NB4 (cell line): ENCODE measurements at regions not wholly inside any gene's neighbourhood (a gene's known extent, or its start where the extent isn't known, plus 50 kb on each side); places are given as distances from the start of the nearest gene placed in this dataset.
A peak's percentile ranks its signal among the peaks of the same experiment; 100 is the strongest.

Experiments used
- POLR2A ChIP-seq: IDR thresholded peaks from 2 replicates; pipeline ENCODE4 v1.6.1; 2011; ENCODE audit warnings: mild to moderate bottlenecking; ENCODE audit not compliant: insufficient read length; ENCODE audit errors: extremely low read depth
- TF ChIP-seq, protein P1 (sequence below): IDR thresholded peaks from one replicate; pipeline ENCODE4 v1.5.1; 2012; ENCODE audit warnings: low read depth, low read length

DNA sequence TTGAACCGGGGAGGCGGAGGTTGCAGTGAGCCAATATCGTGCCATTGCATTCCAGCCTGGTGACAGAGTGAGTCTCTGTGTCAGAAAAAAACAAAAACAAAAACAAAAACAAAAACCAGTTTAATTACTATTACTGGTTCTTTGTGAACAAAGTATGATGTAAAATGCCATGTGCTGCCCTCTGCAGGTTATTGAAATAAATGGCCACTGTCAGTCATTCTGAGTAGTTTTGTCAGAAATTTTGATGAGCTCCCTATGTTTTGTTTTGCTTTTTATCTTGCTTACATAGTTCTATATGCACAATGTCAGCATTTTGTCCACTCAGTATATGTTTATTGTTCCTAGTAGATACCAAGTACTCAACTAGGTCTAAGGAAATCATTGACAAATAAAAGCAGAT lies 423.6 kb upstream of the CHST9 start:
- TF ChIP-seq, protein P1, sequence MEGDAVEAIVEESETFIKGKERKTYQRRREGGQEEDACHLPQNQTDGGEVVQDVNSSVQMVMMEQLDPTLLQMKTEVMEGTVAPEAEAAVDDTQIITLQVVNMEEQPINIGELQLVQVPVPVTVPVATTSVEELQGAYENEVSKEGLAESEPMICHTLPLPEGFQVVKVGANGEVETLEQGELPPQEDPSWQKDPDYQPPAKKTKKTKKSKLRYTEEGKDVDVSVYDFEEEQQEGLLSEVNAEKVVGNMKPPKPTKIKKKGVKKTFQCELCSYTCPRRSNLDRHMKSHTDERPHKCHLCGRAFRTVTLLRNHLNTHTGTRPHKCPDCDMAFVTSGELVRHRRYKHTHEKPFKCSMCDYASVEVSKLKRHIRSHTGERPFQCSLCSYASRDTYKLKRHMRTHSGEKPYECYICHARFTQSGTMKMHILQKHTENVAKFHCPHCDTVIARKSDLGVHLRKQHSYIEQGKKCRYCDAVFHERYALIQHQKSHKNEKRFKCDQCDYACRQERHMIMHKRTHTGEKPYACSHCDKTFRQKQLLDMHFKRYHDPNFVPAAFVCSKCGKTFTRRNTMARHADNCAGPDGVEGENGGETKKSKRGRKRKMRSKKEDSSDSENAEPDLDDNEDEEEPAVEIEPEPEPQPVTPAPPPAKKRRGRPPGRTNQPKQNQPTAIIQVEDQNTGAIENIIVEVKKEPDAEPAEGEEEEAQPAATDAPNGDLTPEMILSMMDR, result peak; percentile 43
- TF ChIP-seq POLR2A, result no peak
